ENCODE measurements at regions not wholly inside any gene's neighbourhood (a gene's known extent, or its start where the extent isn't known, plus 50 kb on each side); places are given as distances from the start of the nearest gene placed in this dataset.

DNA sequence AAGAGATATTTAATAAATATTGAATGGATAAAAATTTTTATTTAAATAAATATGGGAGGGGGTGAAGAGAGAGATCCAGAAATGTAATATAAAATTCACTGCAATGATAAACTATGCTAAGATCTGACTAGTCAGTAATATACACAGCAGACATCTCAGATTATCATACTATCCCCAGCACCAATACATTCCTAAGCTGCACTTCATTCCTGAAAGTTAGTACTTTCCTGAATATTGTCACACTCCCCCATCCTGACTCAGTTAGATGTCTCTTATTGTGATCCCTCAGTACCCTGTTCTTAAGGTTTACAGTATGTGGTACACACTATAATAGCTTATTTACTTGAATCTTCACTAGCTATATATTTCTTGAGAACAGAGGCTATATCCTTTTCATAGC, 88.3 kb upstream of the KCNQ5 start:
- Histone ChIP-seq H3K9me3 (ENCODE audit: low read depth) (no peaks in the 10 kb centered on the region), H3K4me3 (no peak overlapping the region), H3K9ac (no peak overlapping the region), H2AFZ (0 out of 2 replicates have a peak overlapping the region, but pooled peaks have one; percentile 42), H3F3A (ENCODE audit: insufficient read depth) (peaks cover 23% of the 10 kb centered on the region), H3K79me2 (ENCODE audit: insufficient read depth) (no peaks in the 10 kb centered on the region), H3K4me1 (ENCODE audit: insufficient read depth) (peaks cover 40% of the 10 kb centered on the region), H4K20me1 (ENCODE audit: insufficient read depth) (no peaks in the 10 kb centered on the region), H3K27ac (peak overlapping the region; percentile 37), H3K4me2 (ENCODE audit: unreplicated experiment) (peak overlapping the region; percentile 38), H3K27me3 (replicated peaks; ENCODE audit: insufficient read depth) (no peaks in the 10 kb centered on the region), H3K9me2 (ENCODE audit: insufficient read depth) (no peaks in the 10 kb centered on the region; the same call in 1 of the 2 replicates), H3K36me3 (ENCODE audit: low read depth) (no peaks in the 10 kb centered on the region)
- peak; percentile 47 for DNase-seq
- TF ChIP-seq EZH2phosphoT487 (IDR thresholded peaks at IDR 0.05; ENCODE audit: insufficient read depth, low read depth) (no peak), EZH2 (IDR thresholded peaks at IDR 0.05; ENCODE audit: insufficient read depth, poor library complexity, severe bottlenecking) (no peak)
- in situ Hi-C loops (cut with MboI) = no loop called here

DNA sequence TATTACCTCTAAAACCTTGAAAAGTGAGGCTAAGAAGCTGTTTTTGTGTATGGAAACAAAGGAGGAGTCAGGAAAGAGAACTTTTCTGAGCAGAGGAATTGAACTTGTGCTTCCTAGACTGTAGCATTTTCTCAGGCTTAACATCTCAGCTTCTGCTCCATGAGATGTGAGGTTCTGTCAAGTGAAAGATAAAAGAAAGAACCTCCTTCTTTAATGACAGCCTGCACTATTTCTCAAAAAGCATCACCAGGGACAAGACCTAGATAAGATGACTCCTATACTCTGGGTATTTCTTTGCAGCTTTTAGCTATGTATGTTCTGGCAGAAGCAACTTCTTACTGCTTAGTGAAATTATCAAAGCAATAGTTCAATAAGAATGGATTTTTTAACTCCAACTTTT, 87.6 kb upstream of the KCNQ5 start:
- no peak for TF ChIP-seq EZH2 (IDR thresholded peaks at IDR 0.05; ENCODE audit: insufficient read depth, poor library complexity, severe bottlenecking)
- TF ChIP-seq EZH2phosphoT487 (IDR thresholded peaks at IDR 0.05; ENCODE audit: insufficient read depth, low read depth) = no peak
- no peaks in the 10 kb centered on the region for H3K27me3 ChIP-seq (replicated peaks; ENCODE audit: insufficient read depth)
- peaks cover 23% of the 10 kb centered on the region for H3F3A ChIP-seq (ENCODE audit: insufficient read depth)
- H3K9me2 ChIP-seq (ENCODE audit: insufficient read depth) = no peaks in the 10 kb centered on the region; the same call in 1 of the 2 replicates
- H3K4me2 ChIP-seq (ENCODE audit: unreplicated experiment) = peak overlapping the region; percentile 38
- no peaks in the 10 kb centered on the region for H3K79me2 ChIP-seq (ENCODE audit: insufficient read depth)
- peak overlapping the region; percentile 24 for H3K27ac ChIP-seq
- H3K9ac ChIP-seq = no peak overlapping the region
- no peak overlapping the region for H3K4me3 ChIP-seq
- H2AFZ ChIP-seq = 0 out of 2 replicates have a peak overlapping the region, but pooled peaks have one; percentile 42
- in situ Hi-C loops (cut with MboI) = no loop called here
- H3K4me1 ChIP-seq (ENCODE audit: insufficient read depth) = peaks cover 40% of the 10 kb centered on the region
- H4K20me1 ChIP-seq (ENCODE audit: insufficient read depth) = no peaks in the 10 kb centered on the region
- peak; percentile 12 for DNase-seq
- H3K36me3 ChIP-seq (ENCODE audit: low read depth) = no peaks in the 10 kb centered on the region
- H3K9me3 ChIP-seq (ENCODE audit: low read depth) = no peaks in the 10 kb centered on the region

DNA sequence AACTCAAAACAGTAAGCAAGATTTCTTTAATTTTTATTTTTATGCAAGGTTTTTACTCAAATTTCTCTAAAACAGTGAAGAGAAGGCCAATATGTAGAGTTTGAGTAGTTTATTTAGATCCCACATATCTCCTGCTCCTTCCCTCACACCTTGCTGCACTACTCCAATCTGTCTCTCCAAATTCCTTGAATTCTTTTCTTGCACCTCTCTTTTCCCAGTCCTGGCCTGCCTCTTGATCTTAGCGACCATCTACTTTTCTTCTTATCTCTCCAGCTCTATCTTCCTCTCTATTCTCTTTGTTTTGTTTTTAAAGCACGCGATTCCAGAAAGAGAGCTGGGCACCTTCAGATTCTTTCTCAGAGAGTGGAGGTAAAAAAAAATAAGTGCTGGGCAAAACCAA, 86.7 kb upstream of the KCNQ5 start:
- H3K4me1 ChIP-seq (ENCODE audit: insufficient read depth) = peaks cover 37% of the 10 kb centered on the region
- H3K9me2 ChIP-seq (ENCODE audit: insufficient read depth) = no peaks in the 10 kb centered on the region; the same call in 1 of the 2 replicates
- TF ChIP-seq EZH2 (IDR thresholded peaks at IDR 0.05; ENCODE audit: insufficient read depth, poor library complexity, severe bottlenecking) (no peak), EZH2phosphoT487 (IDR thresholded peaks at IDR 0.05; ENCODE audit: insufficient read depth, low read depth) (no peak)
- no peak overlapping the region for H3K4me3 ChIP-seq
- H3K27ac ChIP-seq = no peak overlapping the region
- H3K79me2 ChIP-seq (ENCODE audit: insufficient read depth) = no peaks in the 10 kb centered on the region
- H2AFZ ChIP-seq = 0 out of 2 replicates have a peak overlapping the region, but pooled peaks have one; percentile 42
- no peaks in the 10 kb centered on the region for H3K9me3 ChIP-seq (ENCODE audit: low read depth)
- H4K20me1 ChIP-seq (ENCODE audit: insufficient read depth) = no peaks in the 10 kb centered on the region
- WGBS, 2 experiments (ENCODE audit: low coverage in 1 of 2, low lambda C conversion rate in 2 of 2, missing lambda C conversion rate in 2 of 2) = 26 to 34% methylated on average over 3 of the region's 3 CpGs
- no peak overlapping the region for H3K9ac ChIP-seq
- no peak for DNase-seq
- in situ Hi-C loops (cut with MboI) = no loop called here
- no peaks in the 10 kb centered on the region for H3K36me3 ChIP-seq (ENCODE audit: low read depth)
- H3F3A ChIP-seq (ENCODE audit: insufficient read depth) = peaks cover 23% of the 10 kb centered on the region
- no peak overlapping the region for H3K4me2 ChIP-seq (ENCODE audit: unreplicated experiment)
- no peaks in the 10 kb centered on the region for H3K27me3 ChIP-seq (replicated peaks; ENCODE audit: insufficient read depth)

DNA sequence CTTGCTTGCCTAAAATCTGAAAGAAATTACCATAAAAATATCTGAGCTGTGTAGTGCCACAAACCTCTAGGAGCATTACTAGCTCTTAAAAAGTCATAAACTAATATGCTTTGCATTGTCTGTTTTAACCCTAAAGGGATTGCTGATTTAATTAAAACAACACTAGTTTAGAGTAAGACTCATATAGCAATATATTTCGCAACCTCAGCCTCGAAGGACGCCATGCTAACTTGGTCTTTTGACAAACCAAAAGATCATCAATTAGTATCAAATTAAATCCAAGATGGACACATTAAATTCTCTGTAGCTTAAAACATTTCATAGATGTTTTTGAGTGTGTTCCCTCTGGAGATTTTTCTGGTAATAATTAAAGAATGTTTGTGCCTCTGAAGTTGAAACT, 74.8 kb upstream of the KCNQ5 start:
- H3K4me3 ChIP-seq = no peak overlapping the region
- no peaks in the 10 kb centered on the region for H3K9me3 ChIP-seq (ENCODE audit: low read depth)
- no peaks in the 10 kb centered on the region for H3K79me2 ChIP-seq (ENCODE audit: insufficient read depth)
- 61 to 72% methylated on average over 3 of the region's 3 CpGs for WGBS, 2 experiments (ENCODE audit: low coverage in 1 of 2, low lambda C conversion rate in 2 of 2, missing lambda C conversion rate in 2 of 2)
- no peak overlapping the region for H3K4me2 ChIP-seq (ENCODE audit: unreplicated experiment)
- in situ Hi-C loops (cut with MboI) = no loop called here
- H3K9me2 ChIP-seq (ENCODE audit: insufficient read depth) = no peaks in the 10 kb centered on the region
- TF ChIP-seq EZH2 (IDR thresholded peaks at IDR 0.05; ENCODE audit: insufficient read depth, poor library complexity, severe bottlenecking) = no peak
- TF ChIP-seq EZH2phosphoT487 (IDR thresholded peaks at IDR 0.05; ENCODE audit: insufficient read depth, low read depth) = no peak
- no peak overlapping the region for H3K9ac ChIP-seq
- no peak for DNase-seq
- peaks cover 7% of the 10 kb centered on the region; the same call in 1 of the 2 replicates for H3F3A ChIP-seq (ENCODE audit: insufficient read depth)
- H3K4me1 ChIP-seq (ENCODE audit: insufficient read depth) = no peaks in the 10 kb centered on the region
- no peak overlapping the region for H3K27ac ChIP-seq
- no peaks in the 10 kb centered on the region for H3K36me3 ChIP-seq (ENCODE audit: low read depth)
- H3K27me3 ChIP-seq (replicated peaks; ENCODE audit: insufficient read depth) = no peaks in the 10 kb centered on the region
- H2AFZ ChIP-seq = no peak overlapping the region
- no peaks in the 10 kb centered on the region for H4K20me1 ChIP-seq (ENCODE audit: insufficient read depth)

DNA sequence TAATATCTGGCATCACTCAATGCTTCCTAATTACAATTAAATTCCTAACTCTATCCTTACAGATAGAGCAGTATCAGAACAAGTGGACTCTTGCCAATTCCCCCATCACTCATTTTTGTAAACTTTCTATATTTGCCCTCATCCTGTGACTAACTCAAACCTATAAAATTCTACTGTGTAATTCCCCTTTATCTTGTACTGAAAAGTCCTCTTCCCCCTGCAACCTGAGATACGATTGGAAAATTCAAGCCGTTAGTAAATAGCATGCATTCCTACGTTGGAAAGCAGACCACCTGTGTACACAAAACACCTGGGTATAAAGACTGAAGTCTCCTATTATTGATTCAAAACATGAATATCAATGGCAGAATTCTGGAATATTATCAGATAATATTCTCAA, 70.4 kb upstream of the KCNQ5 start:
- no peak overlapping the region for H3K9ac ChIP-seq
- peaks cover 37% of the 10 kb centered on the region for H3K4me1 ChIP-seq (ENCODE audit: insufficient read depth)
- no peak for TF ChIP-seq EZH2 (IDR thresholded peaks at IDR 0.05; ENCODE audit: insufficient read depth, poor library complexity, severe bottlenecking)
- no peak for TF ChIP-seq EZH2phosphoT487 (IDR thresholded peaks at IDR 0.05; ENCODE audit: insufficient read depth, low read depth)
- peak overlapping the region; percentile 31; the same call in 1 of the 2 replicates for H2AFZ ChIP-seq
- H3K9me3 ChIP-seq (ENCODE audit: low read depth) = no peaks in the 10 kb centered on the region
- H3K36me3 ChIP-seq (ENCODE audit: low read depth) = no peaks in the 10 kb centered on the region
- H3K27me3 ChIP-seq (replicated peaks; ENCODE audit: insufficient read depth) = no peaks in the 10 kb centered on the region
- no peaks in the 10 kb centered on the region for H3K79me2 ChIP-seq (ENCODE audit: insufficient read depth)
- 37 to 38% methylated on average over 3 of the region's 3 CpGs for whole genome bisulfite sequencing, 2 experiments (ENCODE audit: low coverage in 1 of 2, low lambda C conversion rate in 2 of 2, missing lambda C conversion rate in 2 of 2)
- in situ Hi-C loops (cut with MboI) = no loop called here
- H3K4me2 ChIP-seq (ENCODE audit: unreplicated experiment) = no peak overlapping the region
- no peaks in the 10 kb centered on the region for H4K20me1 ChIP-seq (ENCODE audit: insufficient read depth)
- no peak overlapping the region for H3K4me3 ChIP-seq
- DNase-seq = no peak
- no peaks in the 10 kb centered on the region for H3K9me2 ChIP-seq (ENCODE audit: insufficient read depth)
- H3K27ac ChIP-seq = 0 out of 2 replicates have a peak overlapping the region, but pooled peaks have one; percentile 4
- peaks cover 47% of the 10 kb centered on the region for H3F3A ChIP-seq (ENCODE audit: insufficient read depth)

Measured in GM23248 (cell line).